A673 (cell line): ENCODE measurements at regions not wholly inside any gene's neighbourhood (a gene's known extent, or its start where the extent isn't known, plus 50 kb on each side); places are given as distances from the start of the nearest gene placed in this dataset.

Experiments used
- EZH2 ChIP-seq: fragments of 200-600 bp; sonication (generic); IDR thresholded peaks from 2 replicates; pipeline ENCODE4 v1.6.1; 2017; ENCODE audit warnings: borderline replicate concordance, low read depth, mild to moderate bottlenecking, mixed read lengths, antibody characterized with exemption, low read length; ENCODE audit not compliant: poor library complexity, severe bottlenecking
- TF ChIP-seq, protein P1 (sequence below): fragments of 300-800, 200-600 bp; sonication (generic); conservative IDR thresholded peaks from 2 replicates; pipeline ENCODE4 v1.5.1; 2017; ENCODE audit warnings: low read depth, mild to moderate bottlenecking, antibody characterized with exemption, low read length, moderate library complexity, mixed read lengths

DNA sequence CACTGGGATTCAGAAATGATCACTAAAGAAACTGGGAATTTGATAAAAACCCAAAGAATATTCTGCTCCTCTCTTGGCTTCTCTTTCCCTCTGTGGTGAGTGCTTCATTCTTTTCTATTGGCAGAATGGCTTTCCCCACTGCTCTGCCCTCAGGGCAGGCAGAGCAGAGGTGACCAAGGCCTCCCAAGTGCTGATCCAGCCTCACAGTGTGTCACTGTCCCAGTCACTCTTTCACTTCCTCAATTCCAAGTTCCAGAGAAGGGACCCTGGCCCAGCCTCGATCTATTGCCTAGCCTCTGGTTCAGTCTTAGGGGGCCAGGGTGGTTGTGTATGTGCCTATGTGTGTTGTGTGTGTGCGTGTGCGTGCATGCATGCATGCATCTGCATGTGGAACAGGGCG lies 180.6 kb upstream of the TMTC4 start:
- no peak for TF ChIP-seq EZH2
- TF ChIP-seq, protein P1, sequence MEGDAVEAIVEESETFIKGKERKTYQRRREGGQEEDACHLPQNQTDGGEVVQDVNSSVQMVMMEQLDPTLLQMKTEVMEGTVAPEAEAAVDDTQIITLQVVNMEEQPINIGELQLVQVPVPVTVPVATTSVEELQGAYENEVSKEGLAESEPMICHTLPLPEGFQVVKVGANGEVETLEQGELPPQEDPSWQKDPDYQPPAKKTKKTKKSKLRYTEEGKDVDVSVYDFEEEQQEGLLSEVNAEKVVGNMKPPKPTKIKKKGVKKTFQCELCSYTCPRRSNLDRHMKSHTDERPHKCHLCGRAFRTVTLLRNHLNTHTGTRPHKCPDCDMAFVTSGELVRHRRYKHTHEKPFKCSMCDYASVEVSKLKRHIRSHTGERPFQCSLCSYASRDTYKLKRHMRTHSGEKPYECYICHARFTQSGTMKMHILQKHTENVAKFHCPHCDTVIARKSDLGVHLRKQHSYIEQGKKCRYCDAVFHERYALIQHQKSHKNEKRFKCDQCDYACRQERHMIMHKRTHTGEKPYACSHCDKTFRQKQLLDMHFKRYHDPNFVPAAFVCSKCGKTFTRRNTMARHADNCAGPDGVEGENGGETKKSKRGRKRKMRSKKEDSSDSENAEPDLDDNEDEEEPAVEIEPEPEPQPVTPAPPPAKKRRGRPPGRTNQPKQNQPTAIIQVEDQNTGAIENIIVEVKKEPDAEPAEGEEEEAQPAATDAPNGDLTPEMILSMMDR: no peak
